ENCODE measurements at regions not wholly inside any gene's neighbourhood (a gene's known extent, or its start where the extent isn't known, plus 50 kb on each side); places are given as distances from the start of the nearest gene placed in this dataset.
A peak's percentile ranks its signal among the peaks of the same experiment; 100 is the strongest.

DNA sequence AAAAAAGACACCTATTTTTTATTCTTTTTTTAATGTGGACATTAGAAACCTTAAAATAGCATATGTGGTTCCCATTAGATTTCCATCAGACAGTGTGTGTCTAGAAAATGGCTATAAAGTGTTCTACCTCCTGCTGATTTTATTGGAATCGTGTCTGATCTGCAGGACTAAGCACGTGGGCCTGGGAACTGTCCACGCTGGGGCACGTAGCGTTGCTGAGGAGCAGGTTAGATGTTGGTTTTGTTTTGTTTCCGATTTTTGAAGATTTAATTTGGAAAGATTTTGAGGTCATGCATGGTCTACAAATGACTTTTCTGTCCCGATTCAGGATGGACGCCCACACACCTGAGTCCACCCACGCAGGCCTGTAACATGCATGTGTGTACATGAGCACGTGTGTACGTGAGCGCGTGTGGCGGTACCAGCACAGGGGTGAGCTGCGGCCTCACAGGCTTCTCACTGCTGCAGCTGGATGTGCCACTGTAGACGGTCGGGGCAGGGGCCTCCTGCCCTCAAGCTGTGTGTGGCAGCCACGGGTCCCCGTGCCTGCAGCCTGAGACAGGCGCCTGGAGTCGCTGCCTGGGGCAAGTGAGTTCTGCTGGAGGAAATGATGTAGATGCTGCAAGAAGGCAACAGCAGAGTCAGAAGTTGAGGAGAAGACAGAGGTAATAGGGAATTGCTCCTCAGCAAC is 99.7 kb upstream of the CTDP1 start:
- intact Hi-C loops (cut with DNase I) = no loop called here
- ATAC-seq (ENCODE audit: poor library complexity) (no peak), DNase-seq (no peak)

DNA sequence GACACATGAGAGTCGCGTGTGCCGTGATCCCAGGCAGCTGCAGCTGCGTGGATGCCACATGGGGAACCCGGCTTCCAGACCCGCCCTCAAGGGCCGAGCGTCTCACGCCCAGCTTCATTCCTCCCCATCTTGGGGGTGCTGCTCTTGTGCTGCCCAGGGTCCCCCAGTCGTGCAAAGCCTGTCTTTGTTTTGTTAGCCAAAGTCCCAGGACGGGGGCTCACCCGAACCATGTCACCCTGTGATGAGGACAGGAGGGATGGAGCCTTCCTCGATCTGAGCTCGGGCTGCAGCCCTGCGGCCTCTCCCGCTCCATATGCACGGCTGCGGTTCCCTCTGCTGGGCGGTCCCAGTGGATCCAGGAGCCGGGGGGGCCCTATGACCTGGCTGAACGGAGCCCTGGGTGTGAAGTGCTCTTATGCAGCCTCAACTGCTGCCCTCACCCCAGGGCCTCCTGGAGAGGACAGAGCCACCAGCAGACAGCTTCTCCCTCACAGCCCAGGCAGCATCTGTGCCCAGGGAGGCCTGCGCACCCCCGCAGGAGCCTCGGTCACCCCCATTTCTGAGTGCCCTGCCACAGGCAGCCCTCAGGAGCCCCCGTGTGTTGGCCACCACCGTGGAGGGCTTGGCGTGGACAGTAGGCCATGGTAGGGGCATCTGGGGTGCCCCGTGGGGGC is 99.0 kb upstream of the CTDP1 start:
- ATAC-seq (ENCODE audit: poor library complexity) = no peak
- no peak for DNase-seq
- intact Hi-C loops (cut with DNase I) = no loop called here

DNA sequence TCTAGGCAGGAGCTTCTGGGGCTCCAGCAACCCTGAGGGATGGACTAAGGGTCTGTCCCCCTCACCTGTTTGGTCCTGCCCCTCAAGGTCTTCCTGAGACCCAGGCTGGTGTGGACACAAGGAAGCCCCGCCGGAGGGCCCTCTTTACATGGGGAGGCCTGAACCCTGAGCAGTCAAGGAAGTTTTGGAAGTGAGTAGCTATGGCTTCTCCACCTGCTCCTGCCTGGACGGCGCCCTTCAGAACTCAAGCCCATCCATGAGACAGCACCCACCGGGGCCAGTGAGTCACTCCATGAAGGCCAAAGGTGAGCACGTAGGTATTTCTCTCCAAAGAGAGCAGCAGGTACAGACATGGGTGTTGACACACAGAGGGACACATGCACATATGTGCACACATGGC is 98.2 kb upstream of the CTDP1 start:
- intact Hi-C loops (cut with DNase I) = no loop called here
- ATAC-seq (ENCODE audit: poor library complexity) = no peak
- no peak for DNase-seq

DNA sequence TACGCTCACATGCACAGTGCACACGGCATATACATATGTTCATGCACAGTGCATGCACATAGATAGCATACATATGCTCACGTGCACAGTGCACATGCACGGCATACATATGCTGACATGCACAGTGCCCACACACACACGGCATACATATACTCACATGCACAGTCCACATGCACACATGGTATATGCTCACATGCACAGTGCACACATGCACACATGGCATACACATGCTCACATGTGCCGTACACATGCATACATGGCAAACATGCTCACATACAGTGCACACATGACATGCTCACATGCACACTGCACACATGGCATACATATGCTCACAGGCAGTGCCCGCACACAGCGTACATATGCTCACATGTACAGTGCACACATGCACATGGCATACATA is 97.7 kb upstream of the CTDP1 start:
- no peak for ATAC-seq (ENCODE audit: poor library complexity)
- intact Hi-C loops (cut with DNase I) = no loop called here
- DNase-seq = peak; percentile 30

DNA sequence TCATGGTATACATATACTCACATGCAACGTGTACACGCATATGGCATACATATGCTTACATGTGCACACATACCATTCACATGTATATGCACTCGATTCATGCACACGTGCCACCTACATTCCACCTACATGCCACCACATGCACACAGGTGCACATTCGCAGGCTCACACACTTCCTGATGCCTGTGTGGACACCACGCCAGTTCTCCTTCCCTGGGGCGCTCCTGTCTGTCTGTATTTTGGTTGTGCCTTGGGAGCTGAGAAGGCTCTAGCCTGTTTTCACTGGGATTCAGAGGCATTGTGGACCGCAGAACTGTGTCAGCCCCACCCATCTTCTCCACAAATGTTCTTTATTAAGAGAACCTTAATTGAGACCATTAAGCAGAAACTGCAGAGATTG is 96.6 kb upstream of the CTDP1 start:
- intact Hi-C loops (cut with DNase I) = no loop called here
- DNase-seq = peak; percentile 9

DNA sequence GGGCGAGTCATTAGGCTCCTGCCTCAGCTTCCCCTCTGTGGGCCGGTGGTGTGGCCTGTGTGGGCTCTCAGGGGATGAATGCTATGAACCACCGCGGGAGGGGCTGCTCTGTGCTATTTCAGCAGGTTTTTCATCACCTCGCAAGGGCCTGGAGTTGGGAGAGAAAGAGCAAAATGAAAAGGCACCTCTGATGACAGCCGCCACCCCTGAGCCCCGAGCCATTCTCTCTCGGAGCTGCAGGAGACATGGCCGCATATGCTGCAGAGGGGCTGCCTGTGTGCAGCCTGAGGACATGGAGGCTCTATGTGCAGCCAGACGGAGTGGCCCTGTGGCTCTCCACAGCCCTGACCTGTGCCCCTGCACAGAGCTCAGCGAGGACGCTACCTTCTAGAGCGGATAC is 96.2 kb upstream of the CTDP1 start:
- no peak for ATAC-seq (ENCODE audit: poor library complexity)
- DNase-seq = peak; percentile 3
- intact Hi-C loops (cut with DNase I) = no loop called here

More for the DNA sequence above, 96.6 kb upstream of the CTDP1 start:
- no peak for ATAC-seq (ENCODE audit: poor library complexity)

DNA sequence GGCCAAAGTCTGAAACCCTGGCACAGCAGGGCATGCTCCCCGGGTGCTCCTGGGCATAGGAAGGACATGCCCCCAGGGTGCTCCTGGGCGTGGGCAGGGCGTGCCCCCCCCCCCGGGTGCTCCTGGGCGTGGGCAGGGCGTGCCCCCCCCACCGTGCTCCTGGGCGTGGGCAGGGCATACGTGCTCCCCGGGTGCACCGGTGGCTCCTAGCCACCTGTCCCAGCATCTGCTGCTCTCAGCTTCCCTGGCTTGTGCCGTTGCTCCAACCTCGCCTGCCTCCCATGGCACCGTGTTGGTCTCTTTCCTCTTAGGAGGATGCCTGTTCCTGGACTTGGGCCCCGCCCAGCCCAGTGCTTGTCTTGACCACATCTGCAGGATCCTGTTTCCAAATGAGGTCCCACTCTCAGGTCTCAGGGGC is 95.6 kb upstream of the CTDP1 start:
- ATAC-seq (ENCODE audit: poor library complexity) (no peak), DNase-seq (peak; percentile 34)
- intact Hi-C loops (cut with DNase I) = no loop called here

DNA sequence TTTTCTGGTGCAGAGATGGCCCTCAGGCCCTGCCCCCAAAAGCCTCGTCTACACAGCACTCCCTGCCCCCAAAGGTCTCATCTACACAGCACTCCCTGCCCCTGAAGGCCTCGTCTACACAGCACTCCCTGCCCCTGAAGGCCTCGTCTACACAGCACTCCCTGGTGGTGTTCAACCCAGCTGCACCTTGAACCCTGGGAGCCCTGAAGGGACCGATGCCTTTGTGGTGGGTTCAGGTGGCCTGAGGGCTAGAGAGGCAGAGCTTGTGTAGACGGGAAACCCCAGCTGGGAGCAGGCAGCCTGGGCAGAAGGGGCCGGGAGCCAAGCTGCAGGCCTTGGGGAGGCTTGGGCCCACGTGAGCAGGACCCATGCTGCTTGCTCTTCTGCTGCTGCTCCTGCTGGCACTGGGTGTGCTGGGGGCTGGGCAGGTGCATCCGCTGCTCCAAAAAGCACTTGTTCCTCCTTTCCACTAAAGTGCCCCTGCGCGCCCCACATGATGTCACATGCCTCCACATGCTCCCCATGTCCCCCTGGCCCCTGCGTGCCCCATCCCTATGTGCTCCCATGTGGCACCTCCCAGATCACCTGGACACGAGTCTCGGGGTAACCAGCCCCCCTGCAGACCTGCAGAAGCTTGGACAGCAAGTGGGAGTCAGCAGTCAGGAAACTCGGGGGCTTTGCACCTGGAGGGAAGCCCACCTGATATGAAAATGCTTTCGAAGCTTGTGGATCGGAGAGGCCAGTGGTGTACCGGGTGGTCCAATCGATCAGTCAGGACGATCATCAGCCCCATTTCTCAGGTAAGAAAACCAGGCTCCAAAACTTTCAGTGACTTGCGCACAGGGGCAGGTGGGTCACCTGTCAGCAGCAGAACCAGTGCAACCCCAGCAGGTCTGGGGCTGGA is 94.9 kb upstream of the CTDP1 start:
- intact Hi-C loops (cut with DNase I) = no loop called here
- DNase-seq = peak; percentile 28
- no peak for ATAC-seq (ENCODE audit: poor library complexity)

DNA sequence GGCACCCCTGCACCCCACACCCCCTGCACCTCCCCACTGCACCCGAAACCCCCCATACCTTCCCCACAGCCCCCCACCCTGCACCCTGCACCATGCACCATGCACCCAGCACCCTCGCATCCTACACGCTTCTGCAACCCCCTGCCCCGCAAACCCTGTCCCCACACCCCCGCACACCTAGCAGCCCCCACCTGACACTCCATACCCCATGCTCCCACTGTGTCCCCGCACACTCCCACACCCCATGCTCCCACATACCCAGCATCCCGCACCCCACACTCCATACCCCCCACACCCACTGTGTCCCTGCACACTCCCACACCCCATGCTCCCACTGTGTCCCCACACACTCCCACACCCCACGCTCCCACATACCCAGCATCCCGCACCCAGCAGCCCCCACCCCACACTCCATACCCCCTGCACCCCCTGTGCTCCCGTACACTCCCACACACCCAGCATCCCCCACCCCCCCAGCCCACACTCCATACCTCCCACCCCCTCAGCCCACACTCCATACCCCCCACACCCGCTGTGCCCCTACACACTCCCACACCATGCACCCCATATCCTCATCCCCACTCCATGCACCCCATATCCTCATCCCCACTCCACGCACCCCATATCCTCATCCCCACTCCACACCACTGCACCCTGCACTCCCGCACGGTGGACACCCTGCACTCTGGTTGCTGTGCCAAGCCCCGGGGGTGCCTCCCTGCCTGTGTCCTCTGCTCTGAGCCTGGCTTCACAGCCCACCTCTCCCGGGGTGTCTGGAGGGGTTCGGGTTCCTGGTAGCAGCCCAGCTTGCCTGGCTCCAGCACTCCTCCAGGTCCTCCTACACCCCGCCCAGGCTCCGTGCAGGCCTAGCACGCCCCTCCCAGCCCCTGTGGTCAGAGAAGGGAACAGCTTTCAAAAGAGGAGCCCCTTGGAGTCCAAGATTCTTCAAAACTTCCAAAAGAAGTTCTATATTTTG is 93.9 kb upstream of the CTDP1 start:
- DNase-seq (peak; percentile 37), ATAC-seq (ENCODE audit: poor library complexity) (no peak)
- intact Hi-C loops (cut with DNase I) = no loop called here

DNA sequence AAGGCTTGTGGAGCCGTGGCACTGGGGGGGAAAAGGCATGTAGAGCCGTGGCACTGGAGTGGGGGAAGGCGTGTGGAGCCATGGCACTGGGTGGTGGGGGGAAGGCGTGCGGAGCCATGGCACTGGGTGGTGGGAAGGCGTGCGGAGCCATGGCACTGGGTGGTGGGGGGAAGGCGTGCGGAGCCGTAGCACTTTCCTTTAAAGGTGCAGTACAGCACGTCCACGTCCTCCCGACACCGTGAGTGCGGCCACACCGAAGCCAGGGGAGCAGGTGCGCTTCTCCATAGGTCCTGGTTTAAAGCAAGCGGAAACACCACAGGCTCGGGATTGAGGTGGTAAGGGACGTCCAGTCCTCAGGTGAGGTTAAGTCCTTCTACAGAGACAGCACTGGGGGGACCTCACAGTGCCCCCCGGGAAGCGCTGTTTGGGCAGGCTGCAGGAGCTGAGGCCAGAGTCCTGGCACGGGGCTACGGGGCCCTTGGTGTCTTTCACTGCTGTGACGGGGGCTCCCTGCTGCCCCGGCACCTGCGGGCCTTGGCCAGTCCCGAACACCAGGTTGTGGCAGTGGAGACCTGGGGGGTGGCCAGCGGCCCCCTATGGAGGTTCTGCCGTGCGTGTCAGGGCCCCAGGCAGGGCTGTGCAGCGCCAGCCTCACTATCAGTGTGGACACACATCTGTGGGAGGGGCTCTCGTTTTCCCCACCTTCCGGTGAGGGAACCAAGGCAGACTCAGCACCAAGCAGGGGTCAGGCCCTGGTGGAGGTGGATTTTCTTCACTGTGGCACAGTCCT is 93.0 kb upstream of the CTDP1 start:
- DNase-seq (peak; percentile 38), ATAC-seq (ENCODE audit: poor library complexity) (no peak)
- intact Hi-C loops (cut with DNase I) = no loop called here

DNA sequence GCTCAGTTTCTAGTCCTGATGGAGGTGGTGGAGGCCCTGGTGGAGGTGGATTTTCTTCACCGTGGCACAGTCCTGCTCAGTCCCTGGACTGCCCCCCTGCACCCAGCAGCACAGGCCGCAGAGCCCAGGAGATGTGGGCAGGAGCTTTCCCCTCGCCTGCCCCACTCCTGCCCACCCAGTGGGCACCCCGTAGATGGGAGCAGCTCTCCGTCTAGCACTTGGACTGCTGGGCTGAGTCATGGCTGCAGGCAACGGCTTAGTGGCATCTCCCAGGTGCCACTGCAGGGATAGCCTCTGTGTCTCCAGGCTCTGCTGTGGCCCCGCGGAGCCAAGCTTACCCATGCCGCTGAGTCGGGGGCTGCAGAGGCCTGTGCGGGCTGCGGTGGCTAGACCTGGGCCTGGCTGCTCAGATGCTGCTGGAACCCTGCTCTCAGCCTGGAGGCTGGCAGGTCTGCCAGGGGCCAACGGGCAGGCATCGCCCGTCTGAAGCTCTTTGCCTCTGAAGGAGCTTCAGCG is 92.3 kb upstream of the CTDP1 start:
- intact Hi-C loops (cut with DNase I) = no loop called here
- ATAC-seq (ENCODE audit: poor library complexity) (no peak), DNase-seq (peak; percentile 36)

DNA sequence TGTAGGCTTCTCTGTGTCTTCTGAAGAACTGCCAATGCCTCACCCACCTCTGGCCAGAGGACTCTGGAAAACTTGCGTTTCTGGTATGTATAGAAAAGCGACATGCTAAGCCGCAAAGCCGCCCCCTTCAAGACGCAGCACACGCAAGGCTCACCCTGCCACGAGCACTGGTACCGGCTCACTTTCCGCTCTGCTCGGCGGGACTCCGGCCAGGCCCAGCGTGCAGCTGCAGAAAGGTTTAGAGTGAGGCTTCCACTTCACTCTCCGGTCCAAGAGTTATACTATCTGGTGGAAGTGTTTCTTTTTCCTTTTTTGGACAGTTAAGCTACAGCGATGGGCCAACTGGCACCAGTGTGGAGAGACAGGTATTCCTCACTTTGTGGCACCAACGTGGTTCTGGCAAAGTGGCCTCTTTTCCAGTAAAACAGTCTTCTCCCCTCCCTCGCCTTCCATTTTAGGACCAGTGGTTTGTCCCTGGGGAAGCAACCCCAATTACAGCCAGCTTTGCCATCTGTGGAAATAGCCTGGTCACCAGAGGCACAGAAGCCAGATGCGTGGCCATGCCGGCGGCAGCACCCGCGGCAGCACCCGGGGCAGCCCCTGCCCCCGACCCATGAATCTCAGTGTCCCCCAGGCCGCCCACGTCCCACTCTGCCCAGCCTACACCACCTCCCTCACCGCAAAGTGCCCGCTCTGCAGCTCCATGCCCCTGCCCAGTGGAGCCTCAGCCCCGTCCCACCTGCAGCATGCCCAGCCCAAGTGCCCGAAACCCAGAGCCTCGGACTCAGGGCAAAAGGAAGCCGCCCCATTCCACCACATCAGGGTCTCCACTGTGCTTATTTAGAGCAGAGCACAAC is 91.6 kb upstream of the CTDP1 start:
- DNase-seq (peak; percentile 40), ATAC-seq (ENCODE audit: poor library complexity) (no peak)
- intact Hi-C loops (cut with DNase I) = no loop called here

DNA sequence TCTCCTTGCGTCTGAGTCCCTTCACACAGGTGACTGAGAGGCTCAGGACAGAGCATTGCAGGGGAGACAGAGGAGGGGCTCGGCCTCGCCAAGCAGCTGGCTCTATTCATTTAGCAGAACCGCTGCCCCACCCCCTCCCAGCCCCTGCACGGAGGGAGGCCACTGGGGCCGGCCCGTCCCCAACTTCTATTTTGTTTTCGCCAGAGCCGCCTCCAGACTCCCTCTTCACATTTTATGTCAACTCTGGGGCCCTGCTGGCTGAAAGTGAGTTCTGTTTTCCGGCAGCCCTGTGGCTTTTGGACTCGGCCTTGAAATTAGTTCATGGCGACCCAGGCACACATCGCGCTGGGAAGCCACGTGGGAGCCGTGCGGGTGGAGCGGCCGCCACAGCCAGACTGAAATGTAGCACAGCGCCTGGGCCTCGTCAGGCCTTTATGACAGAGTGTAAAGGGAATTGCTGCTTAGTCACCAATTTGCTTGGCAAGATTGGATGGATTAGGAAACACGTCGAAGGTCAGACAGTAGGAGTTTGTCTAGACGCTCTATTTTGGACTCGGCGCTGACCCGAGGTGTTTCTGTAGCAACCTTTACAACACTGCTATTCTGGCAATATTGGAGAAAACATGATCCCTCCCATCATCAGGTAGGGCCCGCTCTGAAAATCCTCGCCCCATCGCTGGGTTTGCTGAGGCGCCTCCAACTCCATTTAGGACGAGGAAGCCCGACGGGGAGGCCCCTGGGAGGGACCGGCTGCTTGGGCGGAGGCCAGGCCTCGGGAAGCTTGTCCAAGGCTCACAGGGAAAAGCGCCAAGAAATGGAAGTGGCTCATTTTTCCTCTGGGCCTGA is 90.7 kb upstream of the CTDP1 start:
- DNase-seq (peak; percentile 92), ATAC-seq (ENCODE audit: poor library complexity) (peak; percentile 92)
- intact Hi-C loops (cut with DNase I) = no loop called here

DNA sequence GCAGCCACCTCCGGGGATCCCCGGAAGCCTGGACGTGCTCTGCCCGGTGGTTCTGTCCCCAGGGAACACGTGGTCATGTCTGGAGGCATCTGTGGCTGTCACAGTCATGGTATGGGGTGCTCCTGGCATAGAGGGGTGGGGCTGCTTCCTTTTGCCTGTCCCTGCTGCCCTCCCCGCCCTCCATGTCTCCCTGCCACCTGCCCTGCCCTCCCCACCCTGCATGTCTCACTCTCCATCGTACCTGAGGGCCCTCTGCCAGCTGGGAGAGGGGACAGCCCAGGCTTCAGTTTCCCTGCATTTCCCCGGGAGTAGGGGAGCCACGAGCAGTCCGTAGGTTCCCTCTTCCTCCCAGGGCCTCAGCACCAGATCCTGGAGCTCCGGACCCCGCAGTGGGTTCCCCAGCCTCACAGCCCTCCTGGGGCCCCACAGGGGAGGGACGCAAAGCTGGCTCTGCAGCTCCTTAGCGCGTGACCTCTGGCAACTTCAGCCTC is 90.0 kb upstream of the CTDP1 start:
- DNase-seq (peak; percentile 35), ATAC-seq (ENCODE audit: poor library complexity) (peak; percentile 2)
- intact Hi-C loops (cut with DNase I) = no loop called here

DNA sequence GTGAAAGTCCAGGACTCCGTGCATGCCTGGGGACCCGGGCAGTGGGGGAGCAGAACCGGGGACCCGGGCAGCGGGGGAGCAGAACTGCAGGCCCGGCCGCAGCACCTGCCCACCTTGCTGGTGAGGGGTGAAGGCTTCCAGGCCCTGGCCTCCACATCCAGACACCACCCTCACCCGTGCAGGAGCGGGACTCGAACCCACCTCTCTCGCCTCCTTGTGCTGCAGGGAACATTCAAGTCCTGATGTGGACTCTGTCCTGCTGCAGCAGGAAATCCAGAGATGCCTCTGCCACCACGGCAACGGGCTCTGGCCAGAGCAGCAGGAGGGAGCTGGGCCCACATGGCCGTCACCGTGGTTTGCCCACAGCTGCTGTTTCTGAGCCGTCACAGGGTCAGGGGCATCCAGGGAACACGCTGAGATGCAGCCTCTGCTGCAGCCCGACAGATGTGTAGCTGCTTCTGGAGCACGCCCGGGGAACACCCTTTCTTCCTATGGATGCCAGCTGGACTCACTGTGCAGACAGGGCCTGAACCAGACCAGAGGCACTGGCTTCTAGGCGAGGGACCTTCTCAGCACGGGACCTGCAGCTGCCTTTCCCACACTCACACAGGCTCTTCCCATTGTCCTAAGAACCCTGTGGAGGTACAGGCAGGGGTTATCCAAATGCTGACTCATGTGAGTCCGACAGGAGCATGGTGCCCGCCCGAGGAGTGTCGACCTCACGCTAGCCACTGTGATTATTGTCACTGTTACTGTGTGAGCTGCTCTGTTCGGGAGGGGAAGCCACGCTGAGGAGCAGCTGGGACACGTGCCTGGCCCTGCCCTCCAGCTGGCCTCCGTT is 89.2 kb upstream of the CTDP1 start:
- ATAC-seq (ENCODE audit: poor library complexity) (peak; percentile 11), DNase-seq (peak; percentile 46)
- intact Hi-C loops (cut with DNase I) = no loop called here

Data from Right ventricle myocardium superior (tissue), 1 donor.